ENCODE measurements at regions not wholly inside any gene's neighbourhood (a gene's known extent, or its start where the extent isn't known, plus 50 kb on each side); places are given as distances from the start of the nearest gene placed in this dataset.

GRCh38 chr9:78122631-78123030 lies 91.0 kb upstream of the GNAQ start:
- intact Hi-C loops (cut with micrococcal nuclease; ENCODE audit: unreplicated experiment) = loop anchor here (10.0 kb wide), 1 partner anchor 148 kb away; no protein-coding TSS in a partner anchor
- POLR2A ChIA-PET = interaction anchor here (1.2 kb wide), 1 partner anchor 47 kb away, joined by 3 read pairs; no protein-coding TSS in a partner anchor
- Histone ChIP-seq H3K4me3 (ENCODE audit: low read depth, low read length, poor library complexity, severe bottlenecking) (no peak overlapping the region), H4K20me1 (ENCODE audit: insufficient read depth, low read length) (no peaks in the 10 kb centered on the region), H3K9me3 (ENCODE audit: low read length) (no peaks in the 10 kb centered on the region), H3K27ac (ENCODE audit: low read depth, low read length, poor library complexity, severe bottlenecking) (no peak overlapping the region), H3K4me1 (ENCODE audit: insufficient read depth, low read length, poor library complexity, severe bottlenecking) (peaks cover 7% of the 10 kb centered on the region), H3K79me2 (ENCODE audit: insufficient read depth, low read depth, low read length) (no peaks in the 10 kb centered on the region), H3K9me2 (ENCODE audit: insufficient read depth, low read length) (no peaks in the 10 kb centered on the region), H2AFZ (ENCODE audit: low read length) (no peak overlapping the region), H3K4me2 (ENCODE audit: low read length) (no peak overlapping the region), H3K36me3 (ENCODE audit: insufficient read depth, low read length) (no peaks in the 10 kb centered on the region)
- BruUV-seq (replicated peaks) = no TSS peak
- no peak for TF ChIP-seq CTCF (conservative IDR thresholded peaks at IDR 0.05; ENCODE audit: low read length)
- TF ChIP-seq EZH2phosphoT487 (IDR thresholded peaks at IDR 0.05; ENCODE audit: borderline replicate concordance, low read depth, low read length) = no peak
- DNase-seq (ENCODE audit: low spot score) = no peak
- CTCF ChIA-PET (ENCODE audit: unreplicated experiment) = no interaction called here

- intact Hi-C loops (cut with micrococcal nuclease; ENCODE audit: unreplicated experiment) = loop anchor here (10.0 kb wide), 1 partner anchor 147 kb away; no protein-coding TSS in a partner anchor
- no peaks in the 10 kb centered on the region for H3K36me3 ChIP-seq (ENCODE audit: insufficient read depth, low read length)
- H3K4me1 ChIP-seq (ENCODE audit: insufficient read depth, low read length, poor library complexity, severe bottlenecking) = peaks cover 7% of the 10 kb centered on the region
- no peak overlapping the region for H3K27ac ChIP-seq (ENCODE audit: low read depth, low read length, poor library complexity, severe bottlenecking)
- H3K4me2 ChIP-seq (ENCODE audit: low read length) = no peak overlapping the region
- peak; percentile 36 for DNase-seq (ENCODE audit: low spot score)
- H3K79me2 ChIP-seq (ENCODE audit: insufficient read depth, low read depth, low read length) = no peaks in the 10 kb centered on the region
- H2AFZ ChIP-seq (ENCODE audit: low read length) = no peak overlapping the region
- H3K4me3 ChIP-seq (ENCODE audit: low read depth, low read length, poor library complexity, severe bottlenecking) = no peak overlapping the region
- peak; percentile 83 for TF ChIP-seq CTCF (conservative IDR thresholded peaks at IDR 0.05; ENCODE audit: low read length)
- no peak for TF ChIP-seq EZH2phosphoT487 (IDR thresholded peaks at IDR 0.05; ENCODE audit: borderline replicate concordance, low read depth, low read length)
- ChIA-PET CTCF (ENCODE audit: unreplicated experiment) (interaction anchor here (0.5 kb wide), 1 partner anchor 13 kb away, joined by 5 read pairs; no protein-coding TSS in a partner anchor), POLR2A (interaction anchor here (1.2 kb wide), 1 partner anchor 48 kb away, joined by 3 read pairs; no protein-coding TSS in a partner anchor)
- no TSS peak for BruUV-seq (replicated peaks)
- H4K20me1 ChIP-seq (ENCODE audit: insufficient read depth, low read length) = no peaks in the 10 kb centered on the region
- H3K9me3 ChIP-seq (ENCODE audit: low read length) = no peaks in the 10 kb centered on the region
- no peaks in the 10 kb centered on the region for H3K9me2 ChIP-seq (ENCODE audit: insufficient read depth, low read length)
Observed at GRCh38 chr9:78121488-78121887, 89.9 kb upstream of the GNAQ start.

- H3K36me3 ChIP-seq (ENCODE audit: insufficient read depth, low read length) = no peaks in the 10 kb centered on the region
- no peaks in the 10 kb centered on the region for H3K79me2 ChIP-seq (ENCODE audit: insufficient read depth, low read depth, low read length)
- intact Hi-C loops (cut with micrococcal nuclease; ENCODE audit: unreplicated experiment) = loop anchor here (10.0 kb wide), 1 partner anchor 246 kb away; no protein-coding TSS in a partner anchor
- ChIA-PET POLR2A (interaction anchor here (0.5 to 1.7 kb wide), 4 partner anchors 13 to 270 kb away, joined by 3 to 5 read pairs (median 4); no protein-coding TSS in a partner anchor), CTCF (ENCODE audit: unreplicated experiment) (no interaction called here)
- H3K4me3 ChIP-seq (ENCODE audit: low read depth, low read length, poor library complexity, severe bottlenecking) = no peak overlapping the region
- H3K27ac ChIP-seq (ENCODE audit: low read depth, low read length, poor library complexity, severe bottlenecking) = no peak overlapping the region
- peak overlapping the region; percentile 40; the same call in 1 of the 2 replicates for H2AFZ ChIP-seq (ENCODE audit: low read length)
- no peaks in the 10 kb centered on the region for H3K9me3 ChIP-seq (ENCODE audit: low read length)
- BruUV-seq (replicated peaks) = no TSS peak
- H4K20me1 ChIP-seq (ENCODE audit: insufficient read depth, low read length) = no peaks in the 10 kb centered on the region
- peaks cover 16% of the 10 kb centered on the region for H3K4me1 ChIP-seq (ENCODE audit: insufficient read depth, low read length, poor library complexity, severe bottlenecking)
- H3K4me2 ChIP-seq (ENCODE audit: low read length) = no peak overlapping the region
- no peaks in the 10 kb centered on the region for H3K9me2 ChIP-seq (ENCODE audit: insufficient read depth, low read length)
- TF ChIP-seq CTCF (conservative IDR thresholded peaks at IDR 0.05; ENCODE audit: low read length) (no peak), EZH2phosphoT487 (IDR thresholded peaks at IDR 0.05; ENCODE audit: borderline replicate concordance, low read depth, low read length) (no peak)
- DNase-seq (ENCODE audit: low spot score) = peak; percentile 21
Observed at GRCh38 chr9:78118742-78119473, 87.3 kb upstream of the GNAQ start.

Data from OCI-LY7 (cell line).